Ishikawa (cell line): ENCODE measurements at regions not wholly inside any gene's neighbourhood (a gene's known extent, or its start where the extent isn't known, plus 50 kb on each side); places are given as distances from the start of the nearest gene placed in this dataset.

ENCODE experiments used
- CEBPB ChIP-seq: IDR thresholded peaks from 2 replicates; pipeline ENCODE4 v1.6.1; 2012
- CREB1 ChIP-seq: IDR thresholded peaks from 2 replicates; pipeline ENCODE4 v1.6.1; 2012; ENCODE audit warnings: low read depth
- EGR1 ChIP-seq: IDR thresholded peaks from 2 replicates; pipeline ENCODE4 v1.6.1; 2012
- EP300 ChIP-seq: IDR thresholded peaks from 2 replicates; pipeline ENCODE4 v1.6.1; 2012; ENCODE audit warnings: borderline replicate concordance
- FOXM1 ChIP-seq: IDR thresholded peaks from 2 replicates; pipeline ENCODE4 v1.6.1; 2012; ENCODE audit warnings: low read depth, borderline replicate concordance
- MAX ChIP-seq: IDR thresholded peaks from 2 replicates; pipeline ENCODE4 v1.6.1; 2012
- NFIC ChIP-seq: IDR thresholded peaks from 2 replicates; pipeline ENCODE4 v1.6.1; 2012
- RAD21 ChIP-seq: IDR thresholded peaks from 2 replicates; pipeline ENCODE4 v1.6.1; 2012; ENCODE audit warnings: low read depth
- REST ChIP-seq: IDR thresholded peaks from 2 replicates; pipeline ENCODE4 v1.6.1; 2012; ENCODE audit warnings: low read depth, mild to moderate bottlenecking
- TAF1 ChIP-seq: IDR thresholded peaks from 2 replicates; pipeline ENCODE4 v1.6.1; 2012; ENCODE audit warnings: low read depth, mild to moderate bottlenecking
- TCF12 ChIP-seq: IDR thresholded peaks from 2 replicates; pipeline ENCODE4 v1.6.1; 2012; ENCODE audit warnings: low read depth
- TEAD4 ChIP-seq: IDR thresholded peaks from 2 replicates; pipeline ENCODE4 v1.6.1; 2012
- USF1 ChIP-seq: IDR thresholded peaks from 2 replicates; pipeline ENCODE4 v1.6.1; 2012
- YY1 ChIP-seq: IDR thresholded peaks from 2 replicates; pipeline ENCODE4 v1.6.1; 2012; ENCODE audit warnings: low read depth
- ZBTB7A ChIP-seq: IDR thresholded peaks from 2 replicates; pipeline ENCODE4 v1.6.1; 2012; ENCODE audit warnings: low read depth

GRCh38 chr10:118926903-118927302, 102.6 kb upstream of the NANOS1 start:
- TF ChIP-seq NFIC (no peak), RAD21 (no peak), TEAD4 (no peak), CEBPB (no peak), YY1 (no peak), REST (no peak), EP300 (no peak), TAF1 (no peak), ZBTB7A (no peak), MAX (no peak), EGR1 (no peak)

DNA sequence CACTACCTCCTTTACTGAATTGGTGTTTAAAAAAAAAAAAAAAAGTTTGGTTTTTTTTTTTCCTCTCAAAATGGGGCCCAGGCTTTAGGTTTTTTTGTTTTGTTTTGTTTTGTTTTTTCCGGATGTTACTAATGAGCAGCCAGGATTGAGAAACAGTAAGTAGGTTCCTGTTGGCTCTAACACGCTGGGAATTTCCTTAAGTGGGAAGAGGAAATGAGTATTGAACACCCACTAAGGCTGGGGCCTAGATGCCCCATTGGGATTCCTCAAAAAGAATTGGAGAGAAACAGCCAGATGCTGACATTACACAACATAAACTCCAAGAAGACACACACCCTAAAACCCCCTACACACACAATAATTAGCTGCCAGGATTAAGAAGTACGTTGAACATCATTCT, 102.2 kb upstream of the NANOS1 start:
- no peak for TF ChIP-seq CREB1
- no peak for TF ChIP-seq MAX
- no peak for TF ChIP-seq EP300
- TF ChIP-seq USF1, result no peak
- TF ChIP-seq TCF12, result no peak
- TF ChIP-seq CEBPB, result no peak
- no peak for TF ChIP-seq ZBTB7A
- no peak for TF ChIP-seq TEAD4
- no peak for TF ChIP-seq YY1
- TF ChIP-seq RAD21, result no peak

GRCh38 chr10:118930614-118931013, 98.9 kb upstream of the NANOS1 start:
- TF ChIP-seq REST, result no peak
- no peak for TF ChIP-seq FOXM1
- TF ChIP-seq ZBTB7A, result no peak
- no peak for TF ChIP-seq NFIC
- no peak for TF ChIP-seq CREB1
- no peak for TF ChIP-seq YY1
- no peak for TF ChIP-seq TEAD4
- TF ChIP-seq USF1, result no peak
- no peak for TF ChIP-seq EGR1
- TF ChIP-seq EP300, result no peak
- TF ChIP-seq TAF1, result no peak
- TF ChIP-seq CEBPB, result no peak

- TF ChIP-seq YY1 (no peak), CEBPB (no peak)
Measured at GRCh38 chr10:118931436-118931835, 98.1 kb upstream of the NANOS1 start.

- TF ChIP-seq EGR1, result no peak
- no peak for TF ChIP-seq TCF12
- TF ChIP-seq REST, result no peak
- TF ChIP-seq ZBTB7A, result no peak
- TF ChIP-seq RAD21, result no peak
- no peak for TF ChIP-seq CEBPB
- no peak for TF ChIP-seq TAF1
- TF ChIP-seq FOXM1, result no peak
- TF ChIP-seq YY1, result no peak
- no peak for TF ChIP-seq NFIC
- TF ChIP-seq MAX, result no peak
- TF ChIP-seq TEAD4, result no peak
- TF ChIP-seq CREB1, result no peak
- TF ChIP-seq USF1, result no peak
- no peak for TF ChIP-seq EP300
Measured at GRCh38 chr10:118937226-118937625, 92.3 kb upstream of the NANOS1 start.
